LHCN-M2 (cell line): ENCODE measurements at regions not wholly inside any gene's neighbourhood (a gene's known extent, or its start where the extent isn't known, plus 50 kb on each side); places are given as distances from the start of the nearest gene placed in this dataset.

Experiments
- DNase-seq: peaks from one replicate; pipeline ENCODE4 v3.0.0-alpha.2; 2012; ENCODE audit warnings: low read depth

DNA sequence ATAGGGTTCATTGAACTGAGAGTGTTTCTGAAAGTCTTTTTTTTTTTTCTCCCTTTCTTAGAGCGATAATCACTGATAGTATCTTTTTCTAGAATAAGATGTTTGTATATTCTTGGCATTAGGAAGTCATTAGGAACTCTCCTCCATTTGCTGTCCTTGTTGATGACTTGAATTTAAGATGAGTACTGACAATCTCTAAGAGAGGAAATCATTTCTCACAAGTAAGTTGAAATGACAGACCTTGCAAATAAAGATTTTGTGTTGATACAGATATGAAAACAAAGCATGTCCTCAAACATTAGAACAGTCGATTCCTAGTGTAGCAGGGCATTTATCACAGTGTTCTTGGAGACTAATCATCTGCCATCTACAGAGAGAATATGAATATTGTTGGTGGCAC is 458.4 kb upstream of the SYT1 start:
- no peak for DNase-seq

DNA sequence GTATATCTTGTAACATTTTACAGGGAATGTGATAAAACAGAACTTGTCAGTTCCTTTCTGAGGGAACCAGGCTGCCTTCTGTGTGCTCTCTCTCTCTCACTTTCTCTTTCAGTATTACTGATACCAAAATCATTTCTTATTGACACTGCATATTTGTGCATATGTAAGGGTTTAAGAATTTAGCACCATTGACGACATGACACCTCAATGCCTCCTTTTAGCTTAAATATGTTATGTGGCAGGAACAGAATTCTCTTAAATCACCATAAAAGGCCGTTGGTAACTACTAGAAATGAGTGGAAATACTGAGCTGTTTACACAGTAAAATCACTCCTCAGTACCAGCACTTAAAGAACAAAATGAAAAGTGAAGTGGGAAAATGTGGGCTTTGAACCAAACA is 457.7 kb upstream of the SYT1 start:
- no peak for DNase-seq

DNA sequence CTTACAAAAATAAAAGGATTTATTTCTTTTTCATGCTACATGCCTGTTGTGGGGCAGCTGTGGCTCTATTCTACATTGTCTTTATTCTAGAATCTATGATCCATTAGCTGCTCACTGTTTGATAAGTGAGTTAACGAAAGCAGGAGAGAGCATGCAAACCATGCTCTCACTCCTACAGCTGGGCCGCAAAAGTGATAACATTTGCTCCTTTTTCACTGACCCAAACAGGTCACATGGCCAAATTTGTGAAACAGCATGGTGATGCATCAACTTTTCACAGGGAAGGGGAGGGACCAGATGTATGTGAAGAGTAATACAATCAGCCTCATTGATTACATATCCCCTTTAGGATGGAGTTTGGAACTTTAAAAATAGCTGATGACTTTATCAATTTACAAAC is 456.9 kb upstream of the SYT1 start:
- no peak for DNase-seq

- no peak for DNase-seq
Observed at GRCh38 chr12:78414071-78414470, 450.5 kb upstream of the SYT1 start.

- no peak for DNase-seq
Observed at GRCh38 chr12:78418919-78419318, 445.7 kb upstream of the SYT1 start.

- no peak for DNase-seq
Observed at GRCh38 chr12:78419513-78419912, 445.1 kb upstream of the SYT1 start.

- peak; percentile 28 for DNase-seq
Observed at GRCh38 chr12:78420991-78421390, 443.6 kb upstream of the SYT1 start.

- no peak for DNase-seq
Observed at GRCh38 chr12:78430551-78430950, 434.0 kb upstream of the SYT1 start.

- DNase-seq = no peak
Observed at GRCh38 chr12:78431931-78432330, 432.6 kb upstream of the SYT1 start.

- DNase-seq = no peak
Observed at GRCh38 chr12:78439666-78440065, 424.9 kb upstream of the SYT1 start.

DNA sequence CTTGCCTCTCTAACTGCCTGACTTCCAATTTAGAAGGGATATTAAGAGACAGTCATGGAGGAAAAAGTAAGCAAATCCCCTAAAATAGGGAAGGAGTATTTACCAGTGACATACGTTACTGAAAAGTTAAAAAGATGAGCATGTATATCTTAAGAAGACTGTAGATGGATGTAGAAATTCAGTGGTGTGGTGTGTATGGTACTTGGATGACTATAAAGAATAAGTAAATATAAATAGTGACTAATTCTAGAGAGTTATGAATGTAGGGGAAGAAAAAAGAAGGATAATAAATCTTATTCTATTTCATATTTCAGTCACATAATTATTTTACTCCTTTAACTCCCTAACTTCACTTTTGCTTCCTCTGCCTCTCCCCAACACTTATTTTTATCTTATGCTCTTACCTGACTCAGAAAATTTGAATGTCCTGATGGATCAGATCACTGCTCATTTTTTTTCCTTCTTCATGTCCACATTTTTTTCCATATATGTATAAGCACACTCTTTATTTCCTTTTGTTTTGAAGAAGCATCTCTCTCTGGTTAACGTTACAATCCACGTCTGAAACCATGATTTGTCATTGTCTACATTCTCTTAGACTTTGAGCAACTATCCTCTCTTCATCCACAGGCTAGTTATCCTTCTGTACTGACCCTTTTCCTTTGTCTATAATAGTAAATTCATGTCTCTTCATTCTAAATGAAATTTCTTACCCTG is 422.7 kb upstream of the SYT1 start:
- no peak for DNase-seq

GRCh38 chr12:78442454-78442801 is 422.1 kb upstream of the SYT1 start:
- peak; percentile 39 for DNase-seq

DNA sequence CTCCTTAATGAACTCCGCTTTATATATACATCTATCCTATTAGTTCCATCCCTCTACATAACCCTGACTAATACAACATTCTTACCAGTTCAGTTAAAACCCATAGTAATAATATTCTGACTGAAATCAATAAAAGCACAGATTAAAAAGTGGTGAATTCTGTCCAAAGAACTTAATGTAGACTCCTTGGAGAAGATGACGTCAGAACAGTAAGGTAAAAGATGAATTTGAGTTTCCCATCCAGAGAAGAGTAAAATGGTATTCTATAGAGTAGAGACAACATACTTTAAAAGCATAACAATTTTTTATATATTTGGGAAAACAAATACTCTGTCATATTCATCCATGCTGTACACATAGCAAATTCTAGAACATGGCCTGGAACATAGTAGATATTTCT is 418.0 kb upstream of the SYT1 start:
- no peak for DNase-seq

DNA sequence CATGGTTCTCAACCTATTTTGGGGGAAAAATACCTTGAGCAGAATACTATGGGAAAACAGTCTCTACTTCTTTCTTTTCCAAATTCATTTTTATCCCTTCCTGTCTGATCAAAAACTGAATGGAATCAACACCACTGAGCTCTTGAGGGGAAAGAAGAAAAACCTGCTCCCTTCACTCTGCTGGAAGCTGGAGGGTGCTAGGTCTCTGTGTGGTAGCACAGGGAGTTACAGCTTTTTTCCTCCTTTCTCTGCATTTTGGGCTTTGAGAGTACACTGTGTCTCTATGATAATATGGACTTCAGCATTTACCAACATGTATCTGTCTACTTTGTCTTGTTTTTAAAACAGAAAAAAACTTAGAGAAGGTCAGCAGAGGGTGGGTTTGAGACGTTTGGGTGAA is 417.2 kb upstream of the SYT1 start:
- no peak for DNase-seq

DNA sequence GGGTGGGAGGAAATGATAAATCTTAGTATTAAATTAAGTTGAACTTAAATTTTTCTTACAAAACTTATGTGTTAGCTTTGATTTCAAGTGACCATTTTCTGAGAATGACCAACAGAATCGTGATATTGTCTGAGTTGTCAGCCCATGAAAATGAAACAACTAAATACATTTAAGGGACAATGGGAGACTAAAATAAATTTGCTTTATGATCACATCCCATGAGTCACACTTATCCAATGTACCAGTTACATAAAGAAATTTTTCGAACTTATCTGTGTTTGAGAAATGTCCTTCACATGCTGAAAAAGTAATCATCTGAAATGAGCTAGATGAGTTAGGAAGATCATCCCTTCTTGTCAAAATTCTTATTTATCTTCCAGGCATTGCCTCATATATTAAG is 415.9 kb upstream of the SYT1 start:
- DNase-seq = no peak

DNA sequence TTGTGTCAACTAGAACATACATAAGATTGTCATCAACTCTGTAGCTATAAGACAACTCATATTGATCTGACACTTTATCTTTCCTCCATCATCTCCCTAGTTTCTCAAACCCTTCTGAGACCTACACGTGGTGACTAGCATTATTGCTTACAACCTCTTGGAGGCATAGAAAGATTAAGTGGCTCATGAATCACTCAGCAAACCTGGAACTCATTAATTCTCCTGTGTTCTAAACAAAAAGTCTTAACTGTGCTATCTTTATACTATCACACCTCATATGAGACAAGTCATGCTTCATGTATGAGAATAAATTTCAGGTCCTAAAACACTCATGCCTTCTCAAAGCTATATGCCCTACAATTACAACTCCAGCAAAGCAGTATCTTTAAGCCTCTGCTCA is 408.6 kb upstream of the SYT1 start:
- no peak for DNase-seq

GRCh38 chr12:78457938-78458337 is 406.6 kb upstream of the SYT1 start:
- DNase-seq = peak; percentile 73

DNA sequence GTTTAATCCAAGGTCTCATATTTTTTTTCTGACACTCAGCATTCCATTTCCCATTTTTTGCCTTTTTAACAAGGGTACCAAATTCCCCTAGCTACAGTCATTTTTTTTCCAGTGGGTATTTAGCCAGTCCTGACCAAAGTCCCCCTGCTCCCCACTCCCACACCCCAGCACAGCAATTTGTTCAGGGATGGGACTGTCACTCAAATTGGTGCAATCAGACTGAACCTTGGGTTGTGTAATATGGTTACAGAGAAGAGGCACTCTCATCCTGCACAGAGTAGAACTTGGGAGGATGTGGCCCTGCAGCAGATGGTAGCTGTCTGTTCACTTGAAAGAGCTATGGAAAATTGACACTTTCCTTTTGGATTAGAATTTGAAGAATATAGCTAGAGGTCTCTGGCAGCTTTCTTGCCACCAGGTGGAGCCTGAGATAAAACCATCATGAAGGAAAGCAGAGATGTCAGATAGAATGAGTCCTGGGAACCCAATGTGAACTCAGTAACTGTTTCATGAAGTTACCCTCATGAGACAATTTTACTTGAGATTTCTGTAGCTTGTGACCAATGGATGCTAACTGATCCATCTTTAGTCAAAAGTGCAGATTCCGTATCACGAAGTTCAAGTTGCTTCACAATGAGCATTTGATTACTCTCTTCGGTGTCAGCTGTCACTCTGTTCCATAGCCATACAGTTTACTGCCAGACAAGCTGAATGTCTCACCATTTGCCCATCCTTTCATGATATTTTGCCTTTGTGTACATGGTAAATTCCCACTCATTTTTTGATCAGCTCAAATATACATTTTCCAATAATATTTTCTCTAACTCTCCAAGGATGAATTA is 394.0 kb upstream of the SYT1 start:
- DNase-seq = peak; percentile 67

GRCh38 chr12:78473136-78473535 is 391.4 kb upstream of the SYT1 start:
- DNase-seq = peak; percentile 20

DNA sequence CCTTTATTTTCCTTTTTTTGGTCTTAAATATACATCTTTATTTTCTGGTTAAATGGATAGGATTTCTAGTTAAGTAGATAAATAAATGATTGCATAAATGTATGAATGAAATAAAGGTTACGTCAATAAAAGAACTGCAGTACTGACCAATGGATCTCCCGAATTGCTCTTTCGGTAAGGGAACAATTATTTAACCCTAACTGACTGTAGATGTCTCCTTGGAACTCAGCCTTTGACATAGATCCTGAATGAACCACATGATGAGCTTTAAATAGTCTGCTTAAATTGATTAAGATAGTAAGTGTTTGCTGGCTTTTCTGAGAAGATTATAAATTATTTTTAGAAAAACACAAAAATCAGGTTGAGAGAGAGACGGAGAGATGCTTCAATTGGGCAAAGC is 391.0 kb upstream of the SYT1 start:
- DNase-seq = no peak

- DNase-seq = no peak
Observed at GRCh38 chr12:78483767-78484315, 380.7 kb upstream of the SYT1 start.

- DNase-seq = no peak
Observed at GRCh38 chr12:78489990-78490389, 374.6 kb upstream of the SYT1 start.

GRCh38 chr12:78490861-78491260 is 373.7 kb upstream of the SYT1 start:
- DNase-seq = no peak
